H1 (cell line): ENCODE measurements at regions not wholly inside any gene's neighbourhood (a gene's known extent, or its start where the extent isn't known, plus 50 kb on each side); places are given as distances from the start of the nearest gene placed in this dataset.

Source experiments
- PHF8 ChIP-seq: fragments of 200-600 bp; sonication (generic); conservative IDR thresholded peaks from 2 replicates; pipeline ENCODE4 v1.7.1; 2012; ENCODE audit warnings: low read depth, mild to moderate bottlenecking, inconsistent platforms, low read length, moderate library complexity

DNA sequence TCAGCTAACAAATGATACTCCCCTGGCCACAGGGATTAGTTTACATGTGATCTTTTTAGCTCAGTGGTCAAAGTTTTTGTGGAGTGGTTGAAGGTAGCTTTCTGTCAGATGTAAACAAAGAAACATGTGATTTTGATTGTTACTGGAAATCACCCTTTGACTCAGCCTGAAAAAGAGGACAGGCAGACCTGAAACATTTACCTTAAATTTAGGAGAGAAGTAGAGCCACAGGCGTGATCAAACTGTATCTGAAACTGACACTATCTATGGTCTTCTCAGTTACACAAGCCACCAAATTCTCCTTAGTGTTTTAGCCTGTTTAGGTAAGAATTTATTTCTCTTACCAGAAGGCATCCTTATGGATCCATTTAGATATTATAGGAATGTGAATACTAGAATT is 136.7 kb downstream of the CBLL2 start (continued):
- TF ChIP-seq PHF8 = no peak
- TF ChIP-seq, all 59 proteins: peak for 0
